ENCODE measurements at regions not wholly inside any gene's neighbourhood (a gene's known extent, or its start where the extent isn't known, plus 50 kb on each side); places are given as distances from the start of the nearest gene placed in this dataset.

GRCh38 chr4:157443537-157443936 lies 223.0 kb downstream of the GRIA2 start:
- no peak for DNase-seq

GRCh38 chr4:157425897-157426296 lies 205.4 kb downstream of the GRIA2 start:
- DNase-seq = no peak

GRCh38 chr4:157423526-157424020 lies 203.0 kb downstream of the GRIA2 start:
- no peak for DNase-seq

- DNase-seq = no peak
Observed at GRCh38 chr4:157421365-157421764, 200.8 kb downstream of the GRIA2 start.

All from stimulated activated naive CD4-positive, alpha-beta T cell (primary cell).